ENCODE measurements at regions not wholly inside any gene's neighbourhood (a gene's known extent, or its start where the extent isn't known, plus 50 kb on each side); places are given as distances from the start of the nearest gene placed in this dataset.

GRCh38 chr18:55097456-55098170, 138.4 kb upstream of the CCDC68 start:
- Histone ChIP-seq H3K4me3 (ENCODE audit: low read depth, low read length) (no peak overlapping the region), H3K36me3 (ENCODE audit: control insufficient read depth in 2 of 2, insufficient read depth in 1 of 2, low read length in 2 of 2) (no peaks in the 10 kb centered on the region), H3K27ac (ENCODE audit: extremely low read depth, low read depth, low read length) (peak overlapping the region; percentile 27; the same call in 1 of the 2 replicates), H3K9me3 (ENCODE audit: control insufficient read depth, insufficient read depth, low read depth, low read length) (no peaks in the 10 kb centered on the region), H3K4me1 (ENCODE audit: control insufficient read depth, insufficient read depth, low read length) (peaks cover 35% of the 10 kb centered on the region)
- TF ChIP-seq HOXD13 (CRISPR knock-in tag; IDR thresholded peaks at IDR 0.05; ENCODE audit: borderline replicate concordance) (no peak), ZNF155 (tag by site-specific recombination; IDR thresholded peaks at IDR 0.05) (no peak), TRIM28 (IDR thresholded peaks at IDR 0.05; ENCODE audit: borderline replicate concordance, low read length) (peak; percentile 55; the same call in 1 of the 2 replicates), ZNF629 (tag by site-specific recombination; IDR thresholded peaks at IDR 0.05) (0 out of 2 replicates have a peak, but pooled peaks have one; percentile 13), ZNF394 (tag by site-specific recombination; IDR thresholded peaks at IDR 0.05; ENCODE audit: borderline replicate concordance) (0 out of 2 replicates have a peak, but pooled peaks have one; percentile 17), WT1 (tag by site-specific recombination; IDR thresholded peaks at IDR 0.05) (peak; percentile 40; the same call in 1 of the 2 replicates), ZNF157 (tag by site-specific recombination; IDR thresholded peaks at IDR 0.05) (no peak), ZNF830 (tag by site-specific recombination; IDR thresholded peaks at IDR 0.05; ENCODE audit: low read depth) (no peak), MYNN (tag by site-specific recombination; IDR thresholded peaks at IDR 0.05; ENCODE audit: borderline replicate concordance) (no peak), SCRT1 (tag by site-specific recombination; IDR thresholded peaks at IDR 0.05; ENCODE audit: borderline replicate concordance) (peak; percentile 70), ZNF548 (tag by site-specific recombination; IDR thresholded peaks at IDR 0.05) (no peak), SP7 (tag by site-specific recombination; IDR thresholded peaks at IDR 0.05) (peak; percentile 66; the same call in 1 of the 2 replicates), ZFP37 (tag by site-specific recombination; IDR thresholded peaks at IDR 0.05) (no peak), ZBTB11 (tag by site-specific recombination; conservative IDR thresholded peaks at IDR 0.05; ENCODE audit: low read depth) (no peak), ZNF624 (tag by site-specific recombination; IDR thresholded peaks at IDR 0.05) (no peak), ZFP69B (tag by site-specific recombination; IDR thresholded peaks at IDR 0.05) (no peak), TSHZ1 (tag by site-specific recombination; IDR thresholded peaks at IDR 0.05; ENCODE audit: borderline replicate concordance) (no peak), TCF7L2 (IDR thresholded peaks at IDR 0.05; ENCODE audit: borderline replicate concordance, low read depth, low read length) (peak; percentile 95), OSR2 (tag by site-specific recombination; IDR thresholded peaks at IDR 0.05) (peak; percentile 65; the same call in 1 of the 2 replicates), ZNF19 (tag by site-specific recombination; IDR thresholded peaks at IDR 0.05; ENCODE audit: low read depth) (no peak), PRDM6 (tag by site-specific recombination; IDR thresholded peaks at IDR 0.05) (peak; percentile 88), KLF1 (tag by site-specific recombination; IDR thresholded peaks at IDR 0.05) (peak; percentile 29; the same call in 1 of the 2 replicates), KLF17 (tag by site-specific recombination; IDR thresholded peaks at IDR 0.05) (peak; percentile 87), SCRT2 (tag by site-specific recombination; IDR thresholded peaks at IDR 0.05) (peak; percentile 92)
- CTCF ChIA-PET: interaction anchor here (0.7 kb wide), 1 partner anchor 115 kb away, joined by 3 read pairs; no protein-coding TSS in a partner anchor
- POLR2A ChIA-PET: no interaction called here

Data from HEK293 (cell line).